Trophoblast cell (in vitro differentiated cells and primary cell): ENCODE measurements at regions not wholly inside any gene's neighbourhood (a gene's known extent, or its start where the extent isn't known, plus 50 kb on each side); places are given as distances from the start of the nearest gene placed in this dataset.

Experiments
- DNase-seq, 2 donors: peaks; one replicate each; pipeline ENCODE4 v3.0.0-alpha.2; 2016
- H2AFZ ChIP-seq: 2 replicates; pipeline ENCODE4 v1.6.1; 2013; ENCODE audit warnings: low read length, moderate library complexity, mild to moderate bottlenecking; ENCODE audit not compliant: insufficient read depth, poor library complexity
- H2AK5ac ChIP-seq: 2 replicates; pipeline ENCODE4 v1.6.1; 2013; ENCODE audit warnings: mild to moderate bottlenecking, low read length
- H2BK120ac ChIP-seq: 2 replicates; pipeline ENCODE4 v1.6.1; 2013; ENCODE audit warnings: low read length, mild to moderate bottlenecking, moderate library complexity; ENCODE audit not compliant: insufficient read depth, poor library complexity
- H2BK12ac ChIP-seq: 2 replicates; pipeline ENCODE4 v1.6.1; 2013; ENCODE audit warnings: mild to moderate bottlenecking, low read length, moderate library complexity
- H2BK5ac ChIP-seq: 2 replicates; pipeline ENCODE4 v1.6.1; 2013; ENCODE audit warnings: low read length, low read depth, moderate library complexity, mild to moderate bottlenecking; ENCODE audit not compliant: poor library complexity
- H3K14ac ChIP-seq: 2 replicates; pipeline ENCODE4 v1.6.1; 2013; ENCODE audit warnings: mild to moderate bottlenecking, low read length
- H3K18ac ChIP-seq: 2 replicates; pipeline ENCODE4 v1.6.1; 2013; ENCODE audit warnings: mild to moderate bottlenecking, low read length
- H3K23ac ChIP-seq: 2 replicates; pipeline ENCODE4 v1.6.1; 2013; ENCODE audit warnings: low read length
- H3K27ac ChIP-seq: 2 replicates; pipeline ENCODE4 v1.5.1; 2013; ENCODE audit warnings: low read depth, mild to moderate bottlenecking, inconsistent platforms, low read length, moderate library complexity
- H3K27me3 ChIP-seq: 2 replicates; pipeline ENCODE4 v1.6.1; 2013; ENCODE audit warnings: inconsistent platforms, mild to moderate bottlenecking, low read length, moderate library complexity; ENCODE audit not compliant: insufficient read depth
- H3K36me3 ChIP-seq, 2 experiments: 1 replicate in 1 of 2; 2 replicates in 1 of 2; pipeline ENCODE4 v1.6.1; 2013; ENCODE audit warnings: low read length in 2 of 2, mild to moderate bottlenecking in 2 of 2, moderate library complexity in 1 of 2; ENCODE audit not compliant: insufficient read depth in 2 of 2, control insufficient read depth in 1 of 2
- H3K4ac ChIP-seq: 2 replicates; pipeline ENCODE4 v1.6.1; 2013; ENCODE audit warnings: low read depth, mild to moderate bottlenecking, low read length, moderate library complexity
- H3K4me1 ChIP-seq, 2 experiments: 1 replicate in 1 of 2; 2 replicates in 1 of 2; pipeline ENCODE4 v1.6.1; 2013; ENCODE audit warnings: low read length in 2 of 2, mild to moderate bottlenecking in 2 of 2, moderate library complexity in 1 of 2; ENCODE audit not compliant: insufficient read depth in 2 of 2, control insufficient read depth in 1 of 2
- H3K4me2 ChIP-seq: 2 replicates; pipeline ENCODE4 v1.6.1; 2013; ENCODE audit warnings: inconsistent platforms, mild to moderate bottlenecking, low read length, moderate library complexity
- H3K4me3 ChIP-seq: 2 replicates; pipeline ENCODE4 v1.5.1; 2013; ENCODE audit warnings: mild to moderate bottlenecking, low read depth, low read length, inconsistent platforms
- H3K79me1 ChIP-seq: one replicate; pipeline ENCODE4 v1.6.1; 2013; ENCODE audit warnings: low read length
- H3K79me2 ChIP-seq: 2 replicates; pipeline ENCODE4 v1.6.1; 2013; ENCODE audit warnings: low read length, mild to moderate bottlenecking; ENCODE audit not compliant: control insufficient read depth, insufficient read depth, poor library complexity
- H3K9ac ChIP-seq: 2 replicates; pipeline ENCODE4 v1.6.1; 2013; ENCODE audit warnings: mild to moderate bottlenecking, low read length
- H3K9me3 ChIP-seq: 2 replicates; pipeline ENCODE4 v1.6.1; 2013; ENCODE audit warnings: low read depth, mild to moderate bottlenecking, control low read depth, inconsistent platforms, low read length; ENCODE audit not compliant: insufficient read depth
- H4K12ac ChIP-seq: 2 replicates; pipeline ENCODE4 v1.6.1; 2013; ENCODE audit warnings: low read depth, mild to moderate bottlenecking, low read length, moderate library complexity
- H4K8ac ChIP-seq: 2 replicates; pipeline ENCODE4 v1.6.1; 2013; ENCODE audit warnings: low read depth, mild to moderate bottlenecking, low read length, moderate library complexity
- H4K91ac ChIP-seq: one replicate; pipeline ENCODE4 v1.6.1; 2013; ENCODE audit warnings: low read depth, mild to moderate bottlenecking, low read length, moderate library complexity
- WGBS: extraction: QIAGEN DNeasy Blood & Tissue Kit; methylation state at CpG from one replicate; pipeline ENCODE4 v1.1.7; 2013; ENCODE audit warnings: missing lambda C conversion rate; ENCODE audit not compliant: insufficient read length, insufficient coverage; ENCODE audit errors: extremely low coverage; 5-methylcytosine and 5-hydroxymethylcytosine counted together

GRCh38 chr3:103684904-103685303 is 1250.1 kb downstream of the ZPLD1 start:
- peaks cover 0 to 2% of the 10 kb centered on the region in 2 experiments for H3K36me3 ChIP-seq
- H2BK120ac ChIP-seq: no peak overlapping the region
- H2BK12ac ChIP-seq: no peak overlapping the region

GRCh38 chr3:103685939-103686338 is 1251.1 kb downstream of the ZPLD1 start:
- H3K27me3 ChIP-seq: no peaks in the 10 kb centered on the region
- H3K18ac ChIP-seq: no peak overlapping the region
- no peak overlapping the region for H3K4me2 ChIP-seq
- no peak overlapping the region for H2AFZ ChIP-seq
- no peak overlapping the region for H2BK5ac ChIP-seq
- peaks cover 0 to 2% of the 10 kb centered on the region in 2 experiments for H3K36me3 ChIP-seq
- peaks cover 2 to 3% of the 10 kb centered on the region in 2 experiments for H3K4me1 ChIP-seq
- H3K4ac ChIP-seq: no peak overlapping the region
- no peak overlapping the region for H3K4me3 ChIP-seq
- no peak overlapping the region for H3K14ac ChIP-seq
- H3K79me1 ChIP-seq: no peaks in the 10 kb centered on the region
- no peak overlapping the region for H4K12ac ChIP-seq
- no peak overlapping the region for H3K27ac ChIP-seq
- H3K79me2 ChIP-seq: no peaks in the 10 kb centered on the region
- H3K9ac ChIP-seq: no peak overlapping the region
- no peak overlapping the region for H2BK12ac ChIP-seq
- no peak overlapping the region for H4K91ac ChIP-seq
- no peak overlapping the region for H3K23ac ChIP-seq
- no peaks in the 10 kb centered on the region for H3K9me3 ChIP-seq
- no peak for DNase-seq
- H2BK120ac ChIP-seq: no peak overlapping the region
- no peak overlapping the region for H2AK5ac ChIP-seq
- WGBS: no CpG with 5 or more reads among the region's 1 CpG
- no peak overlapping the region for H4K8ac ChIP-seq

More at GRCh38 chr3:103684904-103685303, 1250.1 kb downstream of the ZPLD1 start:
- H3K27ac ChIP-seq: no peak overlapping the region
- no peak overlapping the region for H4K12ac ChIP-seq
- no peak for DNase-seq
- H3K4me1 ChIP-seq: no peaks in the 10 kb centered on the region
- H3K9ac ChIP-seq: no peak overlapping the region
- no peak overlapping the region for H4K8ac ChIP-seq
- no peaks in the 10 kb centered on the region for H3K79me2 ChIP-seq
- H2AFZ ChIP-seq: no peak overlapping the region
- no peak overlapping the region for H3K14ac ChIP-seq
- H3K27me3 ChIP-seq: no peaks in the 10 kb centered on the region
- no peak overlapping the region for H3K23ac ChIP-seq
- no peaks in the 10 kb centered on the region for H3K9me3 ChIP-seq
- no peak overlapping the region for H3K4ac ChIP-seq
- no peak overlapping the region for H3K4me3 ChIP-seq
- no peak overlapping the region for H3K18ac ChIP-seq
- no peak overlapping the region for H4K91ac ChIP-seq
- H3K4me2 ChIP-seq: no peak overlapping the region
- H2AK5ac ChIP-seq: no peak overlapping the region
- H3K79me1 ChIP-seq: no peaks in the 10 kb centered on the region
- no peak overlapping the region for H2BK5ac ChIP-seq
- WGBS: no CpG with 5 or more reads among the region's 4 CpGs

GRCh38 chr3:103690536-103690935 is 1255.7 kb downstream of the ZPLD1 start:
- Histone ChIP-seq H3K4me3 (no peak overlapping the region), H4K91ac (no peak overlapping the region), H3K79me1 (no peaks in the 10 kb centered on the region), H3K27ac (no peak overlapping the region), H3K14ac (no peak overlapping the region), H3K9ac (no peak overlapping the region), H3K18ac (no peak overlapping the region), H2BK120ac (no peak overlapping the region), H3K4me1 (peaks cover 2 to 6% of the 10 kb centered on the region in 2 experiments), H3K23ac (no peak overlapping the region), H4K12ac (no peak overlapping the region), H3K4ac (no peak overlapping the region), H3K27me3 (no peaks in the 10 kb centered on the region), H2BK5ac (no peak overlapping the region), H2BK12ac (no peak overlapping the region), H4K8ac (no peak overlapping the region), H3K4me2 (no peak overlapping the region), H2AK5ac (no peak overlapping the region), H3K79me2 (no peaks in the 10 kb centered on the region), H2AFZ (no peak overlapping the region), H3K9me3 (no peaks in the 10 kb centered on the region), H3K36me3 (peaks cover 0 to 2% of the 10 kb centered on the region in 2 experiments)
- DNase-seq: no peak

GRCh38 chr3:103693831-103694230 is 1259.0 kb downstream of the ZPLD1 start:
- Histone ChIP-seq H3K4me3 (no peak overlapping the region), H3K27ac (no peak overlapping the region), H2BK12ac (no peak overlapping the region), H3K9me3 (no peaks in the 10 kb centered on the region), H3K4me2 (no peak overlapping the region), H3K79me2 (no peaks in the 10 kb centered on the region), H2BK5ac (no peak overlapping the region), H2BK120ac (no peak overlapping the region), H2AK5ac (no peak overlapping the region), H2AFZ (no peak overlapping the region), H3K4me1 (peaks cover 2 to 6% of the 10 kb centered on the region in 2 experiments), H3K36me3 (peaks cover 0 to under 1% of the 10 kb centered on the region in 2 experiments), H3K14ac (no peak overlapping the region), H3K79me1 (no peaks in the 10 kb centered on the region), H3K9ac (no peak overlapping the region), H3K23ac (no peak overlapping the region), H3K18ac (no peak overlapping the region), H4K8ac (no peak overlapping the region), H3K27me3 (no peaks in the 10 kb centered on the region), H3K4ac (no peak overlapping the region), H4K91ac (no peak overlapping the region), H4K12ac (no peak overlapping the region)
- no peak for DNase-seq
- no CpG with 5 or more reads among the region's 2 CpGs for WGBS
